Peyer's patch (tissue), 4 donors: ENCODE measurements at regions not wholly inside any gene's neighbourhood (a gene's known extent, or its start where the extent isn't known, plus 50 kb on each side); places are given as distances from the start of the nearest gene placed in this dataset.
A peak's percentile ranks its signal among the peaks of the same experiment; 100 is the strongest.
"Not testable (repeated sequence)": the region's sequence is repeated elsewhere in the genome, so short reads cannot be mapped to it uniquely, and the experiment has no call there.

Source experiments
- DNase-seq, 3 donors: peaks; one replicate each; pipeline ENCODE4 v3.0.0-alpha.2; 2017 to 2019
- H3K27ac ChIP-seq, 4 donors: fragments of 200-600 bp; sonication (generic); one replicate each; pipeline ENCODE4 v1.5.1; 2016 to 2019
- H3K27me3 ChIP-seq, 2 donors: fragments of 200-600 bp; sonication (generic); one replicate each; pipeline ENCODE4 v1.5.1; 2019
- H3K36me3 ChIP-seq, 3 donors: fragments of 200-600 bp; sonication (generic); one replicate each; pipeline ENCODE4 v1.5.1; 2016 to 2019
- H3K4me1 ChIP-seq, 4 donors: fragments of 200-600 bp; sonication (generic); one replicate each; pipeline ENCODE4 v1.5.1; 2016 to 2019
- H3K4me3 ChIP-seq, 4 donors: fragments of 200-600 bp; sonication (generic); 1 replicate in 3 of 4; 2 replicates in 1 of 4; pipeline ENCODE4 v1.5.1; 2016 to 2019; ENCODE audit warnings: mild to moderate bottlenecking in 1 of 4
- H3K9me3 ChIP-seq, 4 donors: fragments of 200-600 bp; sonication (generic); one replicate each; pipeline ENCODE4 v1.5.1; 2016 to 2019; ENCODE audit warnings: mild to moderate bottlenecking in 1 of 4
- POLR2A ChIP-seq, 2 donors: fragments of 450-650 bp; IDR thresholded peaks; one replicate each; pipeline ENCODE4 v1.5.1; 2017; ENCODE audit warnings: antibody characterized with exemption in 2 of 2, mild to moderate bottlenecking in 2 of 2, moderate library complexity in 2 of 2
- TF ChIP-seq, protein P1 (sequence below), 6 experiments: fragments of 450-650 bp in 4 of 6; fragments of 200-600 bp in 2 of 6; sonication (generic) in 1 of 6; IDR thresholded peaks; one replicate each; pipeline ENCODE4 v1.5.1; 2017 to 2019; ENCODE audit warnings: antibody characterized with exemption in 6 of 6, mild to moderate bottlenecking in 3 of 6, moderate library complexity in 1 of 6

DNA sequence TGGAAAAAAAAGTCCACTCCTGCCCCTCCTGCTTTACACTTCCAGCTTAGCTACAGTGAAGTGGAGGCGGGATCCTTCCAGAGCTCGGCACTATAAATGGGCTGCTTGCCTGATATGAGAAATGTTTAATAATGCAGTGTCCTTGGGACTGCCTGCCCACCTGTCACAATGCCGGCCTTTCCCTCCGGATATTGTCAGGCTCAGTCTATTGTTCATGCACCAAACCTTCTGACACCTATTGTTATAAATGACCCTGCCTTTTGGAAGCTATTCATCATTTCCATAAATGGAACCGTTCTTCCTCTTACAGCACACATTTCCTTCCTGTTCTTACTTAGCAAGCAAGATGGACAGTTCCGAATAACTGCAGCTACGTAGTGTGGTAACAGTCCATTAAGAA lies 146.3 kb downstream of the DMAC1 start:
- Histone ChIP-seq H3K4me1 (no peaks in the 10 kb centered on the region), H3K27ac (no peak overlapping the region), H3K27me3 (no peaks in the 10 kb centered on the region), H3K36me3 (no peaks in the 10 kb centered on the region), H3K9me3 (no peaks in the 10 kb centered on the region), H3K4me3 (no peak overlapping the region)
- TF ChIP-seq, protein P1, sequence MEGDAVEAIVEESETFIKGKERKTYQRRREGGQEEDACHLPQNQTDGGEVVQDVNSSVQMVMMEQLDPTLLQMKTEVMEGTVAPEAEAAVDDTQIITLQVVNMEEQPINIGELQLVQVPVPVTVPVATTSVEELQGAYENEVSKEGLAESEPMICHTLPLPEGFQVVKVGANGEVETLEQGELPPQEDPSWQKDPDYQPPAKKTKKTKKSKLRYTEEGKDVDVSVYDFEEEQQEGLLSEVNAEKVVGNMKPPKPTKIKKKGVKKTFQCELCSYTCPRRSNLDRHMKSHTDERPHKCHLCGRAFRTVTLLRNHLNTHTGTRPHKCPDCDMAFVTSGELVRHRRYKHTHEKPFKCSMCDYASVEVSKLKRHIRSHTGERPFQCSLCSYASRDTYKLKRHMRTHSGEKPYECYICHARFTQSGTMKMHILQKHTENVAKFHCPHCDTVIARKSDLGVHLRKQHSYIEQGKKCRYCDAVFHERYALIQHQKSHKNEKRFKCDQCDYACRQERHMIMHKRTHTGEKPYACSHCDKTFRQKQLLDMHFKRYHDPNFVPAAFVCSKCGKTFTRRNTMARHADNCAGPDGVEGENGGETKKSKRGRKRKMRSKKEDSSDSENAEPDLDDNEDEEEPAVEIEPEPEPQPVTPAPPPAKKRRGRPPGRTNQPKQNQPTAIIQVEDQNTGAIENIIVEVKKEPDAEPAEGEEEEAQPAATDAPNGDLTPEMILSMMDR (IDR thresholded peaks at IDR 0.05) = no peak
- TF ChIP-seq POLR2A (IDR thresholded peaks at IDR 0.05) = no peak
- no peak for DNase-seq

DNA sequence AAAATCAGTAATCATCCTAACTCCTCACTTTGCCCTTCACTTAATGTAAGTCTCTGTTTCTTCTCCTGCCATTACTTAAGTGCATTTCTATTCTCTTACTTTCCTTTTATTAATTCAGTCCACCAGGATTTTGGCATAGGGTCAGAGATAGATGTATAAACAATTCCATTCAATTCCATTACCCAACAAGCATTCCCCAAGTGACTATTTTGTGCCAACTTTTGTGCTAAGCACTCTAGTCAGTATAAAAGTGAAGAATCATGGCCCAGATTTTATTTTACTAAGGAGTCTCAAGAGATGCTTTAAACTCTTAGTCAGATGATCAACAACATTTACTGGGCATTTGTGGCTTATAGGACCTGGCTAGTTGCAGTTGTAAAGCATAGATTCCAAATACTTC lies 159.3 kb downstream of the DMAC1 start:
- H3K4me1 ChIP-seq = no peaks in the 10 kb centered on the region
- DNase-seq = no peak
- no peaks in the 10 kb centered on the region for H3K36me3 ChIP-seq
- no peak overlapping the region for H3K4me3 ChIP-seq
- H3K27me3 ChIP-seq = no peaks in the 10 kb centered on the region
- H3K27ac ChIP-seq = no peak overlapping the region
- no peaks in the 10 kb centered on the region for H3K9me3 ChIP-seq
- TF ChIP-seq POLR2A (IDR thresholded peaks at IDR 0.05) = no peak
- TF ChIP-seq, protein P1 (IDR thresholded peaks at IDR 0.05) = no peak

DNA sequence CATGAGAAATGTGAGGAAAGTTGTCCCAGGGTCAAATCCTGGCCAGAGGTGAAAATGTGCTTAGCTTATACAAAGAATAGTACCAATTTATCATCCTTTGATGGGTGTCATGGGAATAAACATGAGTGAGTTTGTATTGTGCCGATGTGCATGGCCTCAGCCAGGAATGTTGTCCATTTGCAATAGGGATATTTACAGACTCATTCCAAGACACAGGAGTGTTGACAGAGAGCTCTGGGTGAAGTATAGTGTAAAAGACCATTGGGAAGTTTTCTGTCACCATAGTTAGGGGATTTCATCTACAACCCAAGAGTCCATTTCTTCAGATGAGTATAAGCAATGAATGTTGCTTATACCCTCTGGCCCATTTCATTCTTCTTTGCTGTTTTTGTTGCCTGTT lies 160.1 kb downstream of the DMAC1 start:
- no peak overlapping the region for H3K27ac ChIP-seq
- no peaks in the 10 kb centered on the region for H3K9me3 ChIP-seq
- no peak for DNase-seq
- no peak overlapping the region for H3K4me3 ChIP-seq
- TF ChIP-seq POLR2A (IDR thresholded peaks at IDR 0.05) = no peak
- TF ChIP-seq, protein P1 (IDR thresholded peaks at IDR 0.05) = no peak
- H3K4me1 ChIP-seq = no peaks in the 10 kb centered on the region
- no peaks in the 10 kb centered on the region for H3K27me3 ChIP-seq
- H3K36me3 ChIP-seq = no peaks in the 10 kb centered on the region

DNA sequence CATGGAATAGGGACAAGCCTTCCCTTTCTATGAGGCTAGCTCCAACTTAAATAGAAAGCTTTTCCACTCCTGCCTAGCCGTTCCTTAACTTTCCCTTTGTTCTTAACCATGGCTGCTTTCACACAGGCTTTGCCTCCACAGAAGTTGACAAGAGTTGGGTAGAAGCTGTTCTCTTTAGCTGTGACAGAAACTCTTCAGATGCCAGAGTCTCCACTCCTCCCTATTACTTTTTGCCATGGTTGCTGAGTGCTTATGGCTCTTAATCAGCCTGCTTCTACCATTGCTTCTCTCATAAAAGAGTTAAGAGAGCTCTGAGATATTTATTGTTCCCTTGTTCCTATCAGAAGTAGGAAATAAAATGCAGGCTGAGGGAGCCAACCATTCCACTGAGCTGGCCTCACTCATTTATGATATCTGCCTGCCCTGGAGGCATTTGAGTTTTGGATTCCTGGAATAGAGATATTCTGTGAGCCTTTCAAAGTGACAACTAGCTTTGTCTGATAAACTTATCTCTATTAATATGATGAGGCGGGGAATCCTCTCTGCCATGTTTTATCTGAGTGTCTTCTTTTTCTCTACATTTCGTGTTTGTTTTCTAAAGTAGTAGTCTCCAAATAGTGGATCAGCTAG lies 162.6 kb downstream of the DMAC1 start:
- no peak for DNase-seq
- TF ChIP-seq POLR2A (IDR thresholded peaks at IDR 0.05) = no peak
- TF ChIP-seq, protein P1 (IDR thresholded peaks at IDR 0.05) = no peak
- H3K27me3 ChIP-seq = no peaks in the 10 kb centered on the region
- no peaks in the 10 kb centered on the region for H3K36me3 ChIP-seq
- H3K4me3 ChIP-seq = no peak overlapping the region
- H3K27ac ChIP-seq = no peak overlapping the region
- no peaks in the 10 kb centered on the region for H3K4me1 ChIP-seq
- H3K9me3 ChIP-seq = no peaks in the 10 kb centered on the region

DNA sequence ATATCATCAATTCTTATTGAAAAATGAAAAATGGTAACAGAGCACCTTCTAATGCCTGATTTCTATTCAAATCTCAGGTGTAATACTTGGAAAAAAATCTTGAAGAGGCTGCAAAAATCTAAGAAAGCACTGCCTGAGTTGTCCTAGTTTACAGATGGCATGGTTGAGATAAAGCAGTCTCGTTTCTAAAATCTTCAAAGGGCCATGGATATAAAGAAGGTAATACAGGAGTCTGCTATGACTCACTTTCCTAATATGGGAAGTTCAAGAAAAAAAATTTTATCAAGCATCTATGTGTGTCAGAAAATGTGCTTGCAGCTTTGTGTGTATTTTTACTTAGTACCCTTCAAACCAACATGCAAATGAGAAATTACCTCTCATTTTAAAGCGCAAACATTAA lies 163.3 kb downstream of the DMAC1 start:
- Histone ChIP-seq H3K4me1 (no peaks in the 10 kb centered on the region), H3K9me3 (no peaks in the 10 kb centered on the region), H3K27ac (no peak overlapping the region), H3K36me3 (no peaks in the 10 kb centered on the region), H3K4me3 (no peak overlapping the region), H3K27me3 (no peaks in the 10 kb centered on the region)
- no peak for TF ChIP-seq POLR2A (IDR thresholded peaks at IDR 0.05)
- TF ChIP-seq, protein P1 (IDR thresholded peaks at IDR 0.05) = no peak
- no peak for DNase-seq

DNA sequence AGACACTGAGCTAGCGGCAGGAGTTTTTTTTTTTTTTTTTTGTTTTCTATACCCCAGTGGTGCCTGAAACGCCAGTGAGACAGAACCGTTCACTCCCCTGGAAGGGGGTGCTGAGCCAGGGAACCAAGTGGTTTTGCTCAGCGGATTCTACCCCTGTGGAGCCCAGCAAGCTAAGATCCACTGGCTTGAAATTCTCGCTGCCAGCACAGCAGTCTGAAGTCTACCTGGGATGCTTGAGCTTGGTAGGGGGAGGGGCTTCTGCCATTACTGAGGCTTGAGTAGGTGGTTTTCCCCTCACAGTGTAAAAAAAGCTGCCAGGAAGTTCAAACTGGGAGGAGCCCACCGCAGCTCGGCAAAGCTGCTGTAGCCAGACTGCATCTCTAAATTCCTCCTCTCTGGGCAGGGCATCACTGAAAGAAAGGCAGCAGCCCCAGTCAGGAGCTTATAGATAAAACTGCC lies 173.0 kb downstream of the DMAC1 start:
- not testable (repeated sequence) for H3K4me3 ChIP-seq, H3K27ac ChIP-seq, H3K4me1 ChIP-seq, H3K36me3 ChIP-seq, H3K27me3 ChIP-seq, H3K9me3 ChIP-seq
- peak in 1 of 3 donors; percentile 20 for DNase-seq
